ENCODE measurements at regions not wholly inside any gene's neighbourhood (a gene's known extent, or its start where the extent isn't known, plus 50 kb on each side); places are given as distances from the start of the nearest gene placed in this dataset.
"Not testable (repeated sequence)": the region's sequence is repeated elsewhere in the genome, so short reads cannot be mapped to it uniquely, and the experiment has no call there.

DNA sequence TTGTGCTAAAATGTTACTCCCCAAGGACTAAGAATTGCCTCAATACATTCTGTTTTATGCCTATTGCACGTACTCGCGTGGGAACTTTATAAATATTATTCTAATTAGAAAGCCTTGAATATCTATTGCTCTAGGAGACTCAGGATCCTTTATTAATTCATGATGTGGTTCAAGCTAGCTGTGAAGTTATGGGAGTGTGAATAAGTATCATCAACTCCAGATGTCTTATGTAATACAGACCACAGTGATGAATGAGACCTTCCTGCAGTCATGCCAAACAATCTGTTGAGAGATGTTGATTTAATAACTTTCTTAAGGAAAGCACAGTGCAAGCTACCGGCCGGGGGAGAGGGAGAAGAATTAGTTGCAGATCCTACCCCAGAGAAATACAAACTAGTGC, 519.2 kb upstream of the ZP4 start:
- no peak for DNase-seq

DNA sequence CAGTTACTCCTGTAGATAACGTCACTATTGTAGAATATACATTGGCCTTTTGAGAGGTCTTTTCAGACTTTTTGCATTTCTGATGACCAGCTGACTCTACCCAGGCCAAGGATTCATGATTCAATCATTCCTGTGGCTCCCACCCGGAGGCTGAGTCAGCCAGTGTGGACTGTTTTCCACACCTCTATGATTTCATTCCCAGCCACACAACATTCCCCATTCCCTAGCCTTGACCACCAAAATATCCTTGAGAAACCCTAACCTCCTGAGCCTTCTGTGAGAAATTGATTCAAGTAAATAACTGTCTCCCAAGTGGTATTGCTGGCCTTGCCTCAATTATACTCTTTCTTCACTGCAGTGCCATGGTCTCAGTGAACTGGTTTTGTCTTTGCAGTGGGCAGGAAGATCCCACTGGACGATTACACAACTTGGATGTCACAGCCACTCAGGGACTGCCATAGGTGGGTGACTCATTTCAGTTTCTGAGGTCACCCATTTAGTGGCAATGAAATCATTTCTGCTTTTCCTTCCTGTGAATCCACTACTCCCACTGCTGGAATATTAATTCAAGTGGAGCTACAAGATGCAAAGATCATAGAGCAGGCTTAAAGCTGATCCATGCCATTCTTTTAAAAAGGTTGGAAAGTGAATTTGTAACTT, 518.6 kb upstream of the ZP4 start:
- DNase-seq: no peak

DNA sequence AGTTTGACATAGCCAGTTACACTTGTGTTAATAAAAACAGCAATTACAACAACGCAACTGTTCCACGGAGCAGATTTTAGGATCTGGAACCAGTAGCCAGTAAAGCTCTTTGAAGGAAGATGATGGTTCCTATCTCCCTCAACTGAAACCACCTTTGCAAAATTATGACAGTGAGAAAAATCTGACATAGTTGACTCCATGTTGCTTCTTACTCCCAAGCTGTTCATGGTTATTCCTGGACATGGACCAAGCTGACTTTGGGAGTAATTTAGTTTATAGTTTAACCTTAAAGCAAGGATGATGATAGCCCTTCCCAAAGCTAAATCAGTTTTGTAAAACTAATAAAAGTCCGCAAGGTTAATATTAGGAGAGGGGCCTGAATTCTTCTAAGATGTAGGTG, 518.0 kb upstream of the ZP4 start:
- DNase-seq: no peak

DNA sequence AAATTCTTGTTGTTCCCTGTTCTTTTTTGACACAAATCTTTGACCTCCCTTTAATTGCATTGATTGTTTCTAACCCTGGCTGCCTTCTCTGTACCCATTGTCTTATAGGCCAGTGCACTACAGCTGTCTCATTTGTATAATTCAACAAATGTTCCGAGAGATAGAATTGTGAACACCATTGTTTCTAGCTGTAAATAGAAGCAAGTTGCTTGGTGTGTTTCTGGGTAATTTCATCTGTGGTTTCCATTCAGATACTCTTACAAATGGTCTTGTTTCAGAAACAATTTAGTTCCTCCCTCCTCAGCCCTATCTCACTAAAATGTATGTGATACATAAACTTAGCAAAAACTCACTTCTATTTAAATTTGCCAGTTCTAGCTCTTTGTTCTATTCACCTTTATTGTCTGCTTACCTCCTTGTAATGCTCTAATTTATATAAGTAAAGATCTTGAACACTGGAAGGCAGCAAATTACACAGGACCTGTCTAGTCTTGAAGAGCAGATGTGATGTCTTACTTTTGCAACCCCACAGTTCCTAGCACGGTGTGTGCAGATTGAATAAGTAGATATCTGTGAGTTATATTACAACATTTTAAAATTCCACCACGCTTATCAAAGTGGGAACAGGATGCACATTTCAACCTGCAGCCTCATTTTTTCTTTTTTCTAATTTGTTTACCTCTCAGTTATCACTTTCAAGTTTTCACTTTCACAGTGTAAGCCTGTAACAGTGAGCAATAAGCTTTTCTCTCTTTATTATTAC, 515.6 kb upstream of the ZP4 start:
- DNase-seq: no peak

DNA sequence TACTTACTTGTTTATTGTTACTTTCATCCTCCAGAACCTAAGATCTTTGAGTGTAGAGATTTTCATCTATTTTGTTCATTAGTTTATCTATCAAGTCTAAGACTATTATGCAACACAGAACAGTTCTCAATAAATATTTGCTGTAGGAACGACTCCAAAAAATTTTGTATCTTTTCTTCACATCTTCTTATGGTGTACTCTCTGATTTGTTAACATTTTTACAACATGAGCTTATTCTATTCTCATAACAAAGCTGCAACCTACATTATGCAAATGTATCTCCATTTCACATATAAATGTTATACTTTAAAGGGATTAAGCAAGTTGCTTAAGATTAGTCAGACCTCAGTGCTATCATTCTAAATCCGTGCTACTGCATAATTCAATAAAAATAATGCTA, 514.2 kb upstream of the ZP4 start:
- DNase-seq: no peak

DNA sequence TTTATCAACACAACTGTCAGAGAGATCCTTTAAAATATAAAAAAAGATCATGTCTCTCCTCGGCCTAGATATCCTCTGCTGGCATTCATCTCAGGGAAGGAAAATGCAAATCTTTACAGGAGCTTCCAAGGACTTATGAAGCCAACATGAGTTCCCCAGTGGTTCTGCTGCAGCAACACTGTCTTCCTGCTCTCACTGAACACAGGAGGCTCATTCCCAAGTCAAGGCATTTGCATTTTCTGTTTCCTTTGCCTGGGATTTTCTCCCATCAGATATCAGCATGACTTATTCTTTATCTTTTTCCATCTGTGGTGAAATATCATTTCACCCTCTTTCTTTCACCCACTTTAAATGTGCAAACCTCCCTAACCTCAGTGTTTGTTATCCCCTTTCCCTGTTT, 513.8 kb upstream of the ZP4 start:
- DNase-seq: no peak

DNA sequence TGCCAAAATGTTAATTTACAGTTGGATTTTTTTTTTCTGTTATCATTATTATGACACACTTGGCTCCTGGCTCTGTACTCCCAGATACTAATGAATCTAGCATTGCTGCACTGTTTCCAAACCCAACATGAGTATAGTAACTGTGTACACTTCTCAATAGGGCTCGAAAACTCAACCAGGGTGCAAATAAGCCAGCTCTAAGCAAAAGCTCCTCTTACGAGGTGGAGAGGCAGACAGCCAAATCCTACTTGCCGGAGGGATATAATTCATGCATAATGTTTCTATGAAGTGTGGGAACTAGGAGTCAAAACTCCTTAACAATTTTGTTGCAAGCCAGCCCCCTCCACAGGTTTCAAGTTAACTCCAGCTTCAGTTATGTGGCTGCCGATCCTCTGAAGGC, 510.4 kb upstream of the ZP4 start:
- no peak for DNase-seq

DNA sequence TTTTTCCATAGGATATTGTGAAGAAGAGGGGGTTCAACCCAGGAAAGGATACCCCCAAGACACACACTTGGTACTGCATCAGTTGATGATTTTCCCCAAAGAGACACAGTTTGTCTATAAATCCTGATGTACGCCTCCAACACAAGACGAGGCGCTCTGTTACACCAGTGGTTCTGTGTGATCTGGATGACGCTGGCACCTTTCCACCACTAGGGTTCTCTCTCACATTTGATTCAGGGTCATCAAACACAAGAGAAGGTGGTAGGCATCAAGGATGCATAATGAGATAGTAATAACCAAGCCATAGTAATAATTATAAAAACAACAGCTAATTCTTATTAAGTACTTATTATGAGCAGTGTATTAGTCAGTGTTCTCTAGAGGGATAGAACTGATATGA, 508.8 kb upstream of the ZP4 start:
- DNase-seq: peak in 1 of 3 experiments; percentile 15

DNA sequence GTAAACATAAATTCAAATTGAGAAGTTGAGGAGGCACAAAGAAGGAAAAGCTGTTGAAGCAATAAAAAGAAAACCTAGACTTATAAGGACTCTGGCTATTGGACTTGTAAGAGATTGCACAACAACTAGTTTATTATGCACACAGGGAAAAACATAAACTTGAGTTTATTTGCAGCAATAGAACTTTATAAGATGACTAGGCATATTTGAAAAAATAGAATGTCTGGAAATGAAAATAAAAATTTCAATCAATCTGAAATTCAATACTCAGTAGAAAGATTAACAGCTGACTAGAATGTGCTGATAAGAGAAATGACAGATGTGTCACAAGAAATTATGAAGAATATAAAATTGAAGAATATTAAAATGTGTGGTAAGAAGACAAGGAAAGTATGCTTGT, 505.4 kb upstream of the ZP4 start:
- DNase-seq: no peak

DNA sequence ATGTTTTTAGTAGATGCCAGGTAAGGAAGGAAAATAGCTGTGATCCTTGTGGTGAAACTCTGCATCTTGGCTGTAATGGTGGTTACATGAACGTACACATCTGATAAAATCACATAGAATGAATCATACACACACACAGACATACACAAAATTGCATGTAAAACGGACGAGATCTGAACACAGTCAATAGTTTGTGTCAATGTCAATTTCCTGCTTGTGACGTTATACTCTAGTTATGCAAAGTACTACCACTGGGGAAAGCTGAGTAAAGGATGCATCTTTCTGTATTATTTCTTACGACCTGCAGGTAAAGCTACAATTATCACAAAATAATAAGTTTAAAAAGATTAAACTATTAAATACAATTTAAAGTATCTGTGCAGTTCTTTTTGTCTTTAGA, 493.7 kb upstream of the ZP4 start:
- DNase-seq: no peak

DNA sequence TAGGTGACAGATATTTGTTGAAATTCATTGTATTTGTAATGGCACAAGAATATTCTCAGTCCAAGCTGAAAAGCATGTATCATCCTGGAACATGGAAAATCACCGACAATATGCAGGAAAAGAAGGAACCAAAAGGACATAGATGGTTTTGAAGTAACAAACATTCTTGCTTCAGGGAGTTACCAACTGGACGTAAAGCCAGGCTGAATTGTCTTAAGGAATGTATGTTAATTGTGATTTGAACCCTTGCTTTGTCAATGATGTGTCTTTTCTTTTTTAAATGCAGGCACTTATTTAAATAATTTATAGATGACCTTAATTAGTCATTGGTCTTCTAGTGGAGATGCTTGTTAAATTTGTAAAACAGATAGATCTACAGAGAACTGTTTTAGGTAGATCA, 489.4 kb upstream of the ZP4 start:
- no peak for DNase-seq

DNA sequence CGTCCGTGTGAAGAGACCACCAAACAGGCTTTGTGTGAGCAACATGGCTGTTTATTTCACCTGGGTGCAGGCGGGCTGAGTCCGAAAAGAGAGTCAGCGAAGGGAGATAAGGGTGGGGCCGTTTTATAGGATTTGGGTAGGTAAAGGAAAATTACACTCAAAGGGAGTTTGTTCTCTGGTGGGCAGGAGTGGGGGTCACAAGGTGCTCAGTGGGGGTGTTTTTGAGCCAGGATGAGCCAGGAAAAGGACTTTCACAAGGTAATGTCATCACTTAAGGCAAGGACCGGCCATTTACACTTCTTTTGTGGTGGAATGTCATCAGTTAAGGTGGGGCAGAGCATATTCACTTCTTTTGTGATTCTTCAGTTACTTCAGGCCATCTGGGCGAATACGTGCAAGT, 488.7 kb upstream of the ZP4 start:
- not testable (repeated sequence) for DNase-seq

DNA sequence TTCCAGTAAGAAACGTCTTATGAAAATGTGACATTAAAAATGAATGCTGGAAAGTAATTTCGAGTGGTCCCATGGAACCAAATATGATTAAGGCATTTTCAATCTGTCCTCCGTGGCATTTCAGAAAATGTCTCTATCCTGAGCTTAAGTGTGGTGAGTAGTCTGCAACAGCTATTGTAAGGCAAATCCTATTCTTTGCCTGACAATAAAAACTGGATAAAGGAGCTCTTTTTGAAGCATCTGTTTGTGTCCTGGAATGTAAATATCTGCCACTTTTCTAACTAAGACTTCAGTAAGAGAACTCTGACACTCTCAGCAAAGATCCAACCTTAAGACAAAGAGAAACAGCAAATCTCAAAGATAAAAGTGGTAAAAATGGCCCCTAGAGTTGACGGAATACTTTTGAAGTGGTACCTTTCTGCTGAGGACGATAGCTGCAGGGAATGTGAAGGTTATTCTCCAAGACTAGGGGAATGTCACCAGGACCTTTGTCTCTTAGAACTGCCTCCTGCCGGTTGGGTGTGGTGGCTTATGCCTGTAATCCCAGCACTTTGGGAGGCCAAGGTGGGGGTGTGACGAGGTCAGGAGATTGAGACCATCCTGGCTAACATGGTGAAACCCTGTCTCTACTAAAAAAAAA, 486.7 kb upstream of the ZP4 start:
- DNase-seq: no peak

DNA sequence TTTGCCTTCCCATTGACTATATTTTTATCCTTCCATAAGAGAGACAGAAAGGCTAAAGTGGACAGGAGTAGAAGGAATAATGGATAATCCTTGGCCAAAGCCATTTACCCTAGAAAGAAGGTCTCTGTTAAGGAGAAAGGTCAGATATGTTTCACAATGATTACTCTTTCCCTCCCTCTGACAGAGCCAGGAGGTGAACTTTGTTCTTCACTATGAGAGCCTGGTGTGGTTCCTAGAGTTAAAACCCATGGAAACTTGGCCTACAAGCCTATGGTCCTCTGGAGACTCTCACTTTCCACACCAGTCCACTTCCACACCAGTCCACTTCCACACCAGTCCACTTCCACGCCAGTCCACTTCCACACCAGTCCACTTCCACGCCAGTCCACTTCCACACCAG, 479.9 kb upstream of the ZP4 start:
- no peak for DNase-seq

DNA sequence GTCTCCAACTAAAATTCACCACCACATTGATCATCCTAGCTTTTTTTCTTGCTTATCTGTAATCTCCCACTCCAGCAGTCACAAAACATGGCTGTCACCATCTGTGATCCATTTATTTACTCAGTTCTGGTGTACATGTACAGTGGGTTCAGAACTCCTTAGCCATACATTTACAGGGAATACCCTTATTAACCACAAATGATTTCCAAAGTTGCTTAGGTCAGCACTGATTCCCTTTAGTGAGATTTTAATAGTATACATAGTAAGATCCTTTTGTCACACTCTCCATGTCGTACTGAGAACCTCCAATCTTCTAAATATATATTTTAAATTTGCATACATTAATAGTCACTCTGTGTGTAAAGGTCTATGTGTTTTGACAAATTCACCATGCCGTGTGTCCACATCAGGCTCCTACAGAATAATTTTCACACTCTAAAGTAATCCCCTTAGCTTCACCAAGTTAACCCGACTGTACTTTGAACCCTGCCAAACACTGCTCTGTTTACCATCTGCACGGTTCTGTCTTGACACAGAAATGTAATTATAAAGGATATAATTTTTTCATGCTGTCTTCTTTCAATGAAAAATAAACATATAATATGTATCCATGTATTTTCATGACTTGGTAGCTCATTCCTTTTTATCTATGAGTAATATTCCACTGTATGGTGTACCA, 473.6 kb upstream of the ZP4 start:
- DNase-seq: no peak

DNA sequence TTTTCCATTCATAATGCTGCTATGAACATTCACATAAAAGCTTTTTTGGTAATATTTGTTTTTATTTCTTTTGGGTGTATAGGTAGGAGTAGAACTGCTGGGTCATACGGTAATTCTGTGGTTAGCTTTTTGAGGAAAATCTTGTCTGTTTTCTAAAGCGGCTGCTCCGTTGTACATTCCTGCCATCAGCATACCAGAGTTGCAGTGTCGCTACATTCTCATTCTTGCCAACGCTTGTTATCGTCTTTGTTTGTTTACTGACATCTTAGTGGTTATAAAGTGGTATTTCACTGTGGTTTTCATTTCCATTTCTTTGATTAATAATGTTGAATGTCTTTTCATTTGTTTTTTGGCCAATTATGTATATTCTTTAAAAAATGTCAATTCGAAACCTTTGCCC, 469.8 kb upstream of the ZP4 start:
- no peak for DNase-seq

DNA sequence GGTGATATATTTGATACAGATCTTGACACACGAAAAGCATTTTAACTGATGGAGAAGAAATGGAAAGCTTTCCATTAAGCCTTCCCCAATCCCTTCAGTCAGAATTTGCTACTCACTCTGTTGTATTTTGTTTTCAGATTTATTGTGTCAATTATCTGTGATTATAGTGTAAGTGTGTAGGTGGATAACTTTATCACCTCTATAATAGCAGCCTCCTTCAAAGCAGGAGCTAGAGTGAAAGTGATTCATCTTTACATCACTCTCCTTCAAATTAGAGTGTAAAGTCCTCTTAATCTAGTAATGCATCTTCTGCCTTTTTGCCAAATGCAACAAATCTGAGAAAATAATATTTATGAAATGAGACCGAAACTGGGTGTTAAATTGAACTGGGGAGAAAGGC, 459.7 kb upstream of the ZP4 start:
- DNase-seq: peak in 1 of 3 experiments; percentile 34

DNA sequence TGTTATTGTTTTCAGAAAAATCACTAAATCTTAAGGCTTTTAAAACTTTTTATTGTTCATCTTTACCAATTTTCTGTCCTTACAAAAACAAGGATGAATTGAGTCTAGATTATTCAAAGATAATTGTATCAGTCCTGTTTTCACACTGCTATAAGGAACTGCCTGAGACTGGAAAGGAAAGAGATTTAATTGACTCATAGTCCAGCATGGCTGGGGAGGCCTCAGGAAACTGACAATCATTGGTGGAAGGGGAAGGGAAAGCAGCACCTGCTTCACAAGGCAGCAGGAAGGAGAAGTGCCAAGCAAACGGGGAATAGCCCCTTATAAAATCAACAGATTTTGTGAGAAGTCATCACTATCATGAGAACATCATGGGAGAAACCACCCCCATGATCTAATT, 455.6 kb upstream of the ZP4 start:
- DNase-seq: no peak

DNA sequence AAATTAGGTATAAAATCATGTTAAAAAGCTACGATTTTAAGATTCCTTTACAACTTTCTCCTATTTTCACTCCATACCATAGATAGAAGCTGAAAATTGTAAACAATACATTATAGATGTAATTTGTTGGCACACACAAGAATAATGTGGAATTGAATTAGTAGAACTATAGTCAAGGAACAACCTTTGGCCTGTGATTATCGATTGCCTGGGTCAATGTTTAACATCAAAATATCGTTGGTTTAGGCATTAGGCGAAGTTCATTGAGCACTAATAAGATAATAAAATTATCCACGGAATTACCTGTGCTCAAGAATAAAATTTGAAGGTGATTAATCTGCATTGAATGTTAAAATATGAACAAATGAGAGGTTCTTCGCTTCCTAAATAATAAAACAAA, 455.1 kb upstream of the ZP4 start:
- no peak for DNase-seq

DNA sequence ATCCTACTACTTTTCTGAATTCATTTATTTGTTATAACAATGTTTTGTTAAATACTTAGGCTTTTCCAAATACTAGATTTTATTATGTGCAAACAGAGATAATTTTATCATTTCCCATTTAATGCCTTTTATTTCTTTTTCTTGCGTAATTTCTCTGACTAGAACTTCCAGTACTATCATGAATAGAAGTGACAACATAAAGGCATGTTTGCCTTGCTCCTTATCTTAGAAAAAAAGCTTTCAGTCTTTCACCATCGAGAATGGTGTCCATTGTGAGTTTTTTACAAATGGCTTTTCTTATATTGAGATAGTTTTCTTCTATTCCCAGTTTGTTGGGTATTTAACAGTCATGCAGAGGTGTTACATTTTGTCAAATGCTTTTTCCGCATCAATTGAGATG, 453.1 kb upstream of the ZP4 start:
- DNase-seq: no peak

DNA sequence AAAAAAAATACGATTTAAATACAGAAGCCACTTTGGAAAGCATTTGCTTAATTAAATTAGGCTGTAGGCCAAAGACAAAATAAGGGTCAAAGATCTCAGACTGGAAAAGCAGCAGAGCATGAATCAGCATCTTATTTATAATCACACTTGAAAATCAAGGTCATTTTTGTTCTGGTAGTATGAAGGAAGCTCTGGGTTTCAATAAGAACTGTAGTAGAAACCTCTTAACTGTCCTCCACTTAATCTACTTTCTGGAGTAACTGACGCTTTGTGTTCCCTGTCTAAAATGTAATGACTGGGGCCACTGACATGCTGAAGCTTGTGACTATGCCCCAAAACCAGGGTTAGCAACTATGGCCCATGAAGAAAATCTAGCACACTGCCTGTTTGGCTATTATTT, 450.7 kb upstream of the ZP4 start:
- no peak for DNase-seq

DNA sequence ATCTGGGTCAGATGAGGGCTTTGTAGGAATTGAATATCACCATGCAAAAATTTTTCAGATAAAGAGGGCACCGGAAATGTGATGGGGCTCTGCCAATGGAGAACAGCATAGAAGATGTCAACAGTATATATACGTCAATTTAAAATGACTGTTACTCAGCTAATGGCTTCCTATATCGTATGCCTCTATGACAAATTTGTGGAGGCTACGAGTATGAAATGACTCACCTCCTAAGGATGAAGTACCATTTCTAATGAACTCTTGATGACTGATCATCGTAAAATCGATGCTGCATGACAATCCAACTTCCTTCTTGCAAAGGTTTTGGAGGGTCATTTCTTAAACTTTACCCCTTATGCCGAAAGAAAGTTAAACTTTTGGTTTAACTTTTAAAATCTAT, 450.3 kb upstream of the ZP4 start:
- no peak for DNase-seq

DNA sequence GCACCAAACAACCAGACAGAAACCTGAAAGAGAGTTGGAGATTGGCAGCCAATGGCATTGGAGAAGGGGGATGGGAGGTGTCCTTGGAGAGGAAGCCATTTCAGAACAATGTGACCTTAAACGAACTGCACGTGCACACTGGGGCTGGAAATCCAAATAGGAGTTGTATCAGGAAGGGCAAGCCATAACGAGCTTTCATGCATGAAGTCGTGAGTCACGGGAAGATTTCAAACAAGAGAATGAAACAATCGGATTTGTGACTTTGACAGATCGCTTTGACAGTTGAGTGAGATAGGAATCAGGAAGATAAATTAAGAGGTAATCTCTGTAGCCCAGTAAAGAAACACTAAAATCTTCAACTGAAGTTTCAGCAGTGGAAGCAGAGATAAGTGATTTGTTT, 445.8 kb upstream of the ZP4 start:
- DNase-seq: no peak

DNA sequence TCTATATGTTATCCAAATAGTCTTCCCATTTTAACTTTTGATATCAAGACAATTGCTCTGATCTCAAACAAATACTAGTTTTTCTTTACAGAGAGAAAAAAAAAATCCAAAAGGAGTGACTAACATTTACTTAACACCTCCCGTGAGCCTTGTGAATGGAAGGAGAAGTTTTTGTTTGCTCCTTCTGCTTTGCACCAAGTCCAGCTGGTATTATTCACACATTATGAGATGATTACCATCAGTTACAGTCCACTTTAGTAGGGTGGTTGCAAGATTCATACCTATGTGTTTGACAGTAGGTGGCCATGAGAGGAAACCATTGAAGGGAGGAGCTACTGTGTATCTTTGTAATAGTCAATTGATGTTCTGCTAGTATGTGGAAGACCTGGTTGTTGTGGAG, 443.4 kb upstream of the ZP4 start:
- no peak for DNase-seq

Data from NCI-H1417 (cell line).